ENCODE measurements at regions not wholly inside any gene's neighbourhood (a gene's known extent, or its start where the extent isn't known, plus 50 kb on each side); places are given as distances from the start of the nearest gene placed in this dataset.

GRCh38 chr15:77860071-77860691 lies 217.3 kb downstream of the TBC1D2B start:
- no peak for DNase-seq
- 76% methylated on average over 9 of the region's 10 CpGs for WGBS (ENCODE audit: insufficient coverage)
- no peak overlapping the region for H3K27ac ChIP-seq (ENCODE audit: low read length)

GRCh38 chr15:77859491-77860060 lies 217.9 kb downstream of the TBC1D2B start:
- H3K36me3 ChIP-seq (ENCODE audit: control insufficient read depth, insufficient read depth, low read length): no peaks in the 10 kb centered on the region
- H3K4me1 ChIP-seq (ENCODE audit: control insufficient read depth, insufficient read depth, low read length): peaks cover 3% of the 10 kb centered on the region
- no peak overlapping the region for H3K4me3 ChIP-seq (ENCODE audit: low read length)
- no peaks in the 10 kb centered on the region for H3K9me3 ChIP-seq (replicated peaks; ENCODE audit: control insufficient read depth, low read depth, low read length)
- H3K27me3 ChIP-seq (ENCODE audit: control insufficient read depth, insufficient read depth, low read length): no peaks in the 10 kb centered on the region
- DNase-seq: no peak
- no peak overlapping the region for H3K27ac ChIP-seq (ENCODE audit: low read length)
- 64% methylated on average over 1 of the region's 2 CpGs for WGBS (ENCODE audit: insufficient coverage)

More at GRCh38 chr15:77860071-77860691, 217.3 kb downstream of the TBC1D2B start:
- Histone ChIP-seq H3K36me3 (ENCODE audit: control insufficient read depth, insufficient read depth, low read length) (no peaks in the 10 kb centered on the region), H3K27me3 (ENCODE audit: control insufficient read depth, insufficient read depth, low read length) (no peaks in the 10 kb centered on the region), H3K4me3 (ENCODE audit: low read length) (no peak overlapping the region), H3K4me1 (ENCODE audit: control insufficient read depth, insufficient read depth, low read length) (peaks cover 3% of the 10 kb centered on the region), H3K9me3 (replicated peaks; ENCODE audit: control insufficient read depth, low read depth, low read length) (no peaks in the 10 kb centered on the region)

- 60% methylated on average over 4 of the region's 11 CpGs for WGBS (ENCODE audit: insufficient coverage)
- no peak for DNase-seq
- H3K36me3 ChIP-seq (ENCODE audit: control insufficient read depth, insufficient read depth, low read length): no peaks in the 10 kb centered on the region
- no peak overlapping the region for H3K4me3 ChIP-seq (ENCODE audit: low read length)
- H3K27me3 ChIP-seq (ENCODE audit: control insufficient read depth, insufficient read depth, low read length): no peaks in the 10 kb centered on the region
- H3K27ac ChIP-seq (ENCODE audit: low read length): no peak overlapping the region
- H3K9me3 ChIP-seq (replicated peaks; ENCODE audit: control insufficient read depth, low read depth, low read length): no peaks in the 10 kb centered on the region
- peaks cover 3% of the 10 kb centered on the region for H3K4me1 ChIP-seq (ENCODE audit: control insufficient read depth, insufficient read depth, low read length)
Observed at GRCh38 chr15:77858792-77859490, 218.6 kb downstream of the TBC1D2B start.

- H3K27me3 ChIP-seq (ENCODE audit: control insufficient read depth, insufficient read depth, low read length): peaks cover 7% of the 10 kb centered on the region
- H3K27ac ChIP-seq (ENCODE audit: low read length): no peak overlapping the region
- 56% methylated on average over 7 of the region's 7 CpGs for WGBS (ENCODE audit: insufficient coverage)
- no peaks in the 10 kb centered on the region for H3K9me3 ChIP-seq (replicated peaks; ENCODE audit: control insufficient read depth, low read depth, low read length)
- H3K4me3 ChIP-seq (ENCODE audit: low read length): no peak overlapping the region
- no peaks in the 10 kb centered on the region for H3K36me3 ChIP-seq (ENCODE audit: control insufficient read depth, insufficient read depth, low read length)
- no peak for DNase-seq
- no peaks in the 10 kb centered on the region for H3K4me1 ChIP-seq (ENCODE audit: control insufficient read depth, insufficient read depth, low read length)
Observed at GRCh38 chr15:77857419-77857818, 220.1 kb downstream of the TBC1D2B start.

GRCh38 chr15:77856705-77857346 lies 220.7 kb downstream of the TBC1D2B start:
- H3K4me3 ChIP-seq (ENCODE audit: low read length): no peak overlapping the region
- no peak overlapping the region for H3K27ac ChIP-seq (ENCODE audit: low read length)
- H3K9me3 ChIP-seq (replicated peaks; ENCODE audit: control insufficient read depth, low read depth, low read length): no peaks in the 10 kb centered on the region
- no CpG with 5 or more reads among the region's 1 CpG for WGBS (ENCODE audit: insufficient coverage)
- H3K4me1 ChIP-seq (ENCODE audit: control insufficient read depth, insufficient read depth, low read length): no peaks in the 10 kb centered on the region
- H3K36me3 ChIP-seq (ENCODE audit: control insufficient read depth, insufficient read depth, low read length): no peaks in the 10 kb centered on the region
- peaks cover 9% of the 10 kb centered on the region for H3K27me3 ChIP-seq (ENCODE audit: control insufficient read depth, insufficient read depth, low read length)
- DNase-seq: no peak

GRCh38 chr15:77855871-77856270 lies 221.6 kb downstream of the TBC1D2B start:
- Histone ChIP-seq H3K4me3 (ENCODE audit: low read length) (no peak overlapping the region), H3K27ac (ENCODE audit: low read length) (no peak overlapping the region), H3K27me3 (ENCODE audit: control insufficient read depth, insufficient read depth, low read length) (peaks cover 9% of the 10 kb centered on the region), H3K9me3 (replicated peaks; ENCODE audit: control insufficient read depth, low read depth, low read length) (no peaks in the 10 kb centered on the region), H3K4me1 (ENCODE audit: control insufficient read depth, insufficient read depth, low read length) (no peaks in the 10 kb centered on the region), H3K36me3 (ENCODE audit: control insufficient read depth, insufficient read depth, low read length) (no peaks in the 10 kb centered on the region)
- no peak for DNase-seq
- WGBS (ENCODE audit: insufficient coverage): no CpG with 5 or more reads among the region's 3 CpGs

GRCh38 chr15:77854980-77855379 lies 222.3 kb upstream of the LINGO1 start:
- DNase-seq: no peak

GRCh38 chr15:77853910-77854309 lies 221.2 kb upstream of the LINGO1 start:
- 93% methylated on average over 3 of the region's 6 CpGs for WGBS (ENCODE audit: insufficient coverage)
- Histone ChIP-seq H3K27ac (ENCODE audit: low read length) (no peak overlapping the region), H3K4me1 (ENCODE audit: control insufficient read depth, insufficient read depth, low read length) (no peaks in the 10 kb centered on the region), H3K4me3 (ENCODE audit: low read length) (no peak overlapping the region), H3K36me3 (ENCODE audit: control insufficient read depth, insufficient read depth, low read length) (no peaks in the 10 kb centered on the region), H3K9me3 (replicated peaks; ENCODE audit: control insufficient read depth, low read depth, low read length) (peaks cover 4% of the 10 kb centered on the region), H3K27me3 (ENCODE audit: control insufficient read depth, insufficient read depth, low read length) (peaks cover 11% of the 10 kb centered on the region)
- no peak for DNase-seq

More at GRCh38 chr15:77854980-77855379, 222.3 kb upstream of the LINGO1 start:
- Histone ChIP-seq H3K36me3 (ENCODE audit: control insufficient read depth, insufficient read depth, low read length) (no peaks in the 10 kb centered on the region), H3K27ac (ENCODE audit: low read length) (no peak overlapping the region), H3K4me1 (ENCODE audit: control insufficient read depth, insufficient read depth, low read length) (no peaks in the 10 kb centered on the region), H3K27me3 (ENCODE audit: control insufficient read depth, insufficient read depth, low read length) (peaks cover 11% of the 10 kb centered on the region), H3K9me3 (replicated peaks; ENCODE audit: control insufficient read depth, low read depth, low read length) (peaks cover 3% of the 10 kb centered on the region), H3K4me3 (ENCODE audit: low read length) (no peak overlapping the region)

GRCh38 chr15:77853008-77853328 lies 220.3 kb upstream of the LINGO1 start:
- Histone ChIP-seq H3K4me1 (ENCODE audit: control insufficient read depth, insufficient read depth, low read length) (no peaks in the 10 kb centered on the region), H3K27me3 (ENCODE audit: control insufficient read depth, insufficient read depth, low read length) (peaks cover 13% of the 10 kb centered on the region), H3K27ac (ENCODE audit: low read length) (no peak overlapping the region), H3K9me3 (replicated peaks; ENCODE audit: control insufficient read depth, low read depth, low read length) (peaks cover 4% of the 10 kb centered on the region), H3K36me3 (ENCODE audit: control insufficient read depth, insufficient read depth, low read length) (no peaks in the 10 kb centered on the region), H3K4me3 (ENCODE audit: low read length) (no peak overlapping the region)
- no peak for DNase-seq
- 25% methylated on average over 6 of the region's 7 CpGs for WGBS (ENCODE audit: insufficient coverage)

GRCh38 chr15:77852241-77853007 lies 219.7 kb upstream of the LINGO1 start:
- Histone ChIP-seq H3K9me3 (replicated peaks; ENCODE audit: control insufficient read depth, low read depth, low read length) (peaks cover 4% of the 10 kb centered on the region), H3K27me3 (ENCODE audit: control insufficient read depth, insufficient read depth, low read length) (peaks cover 13% of the 10 kb centered on the region), H3K4me3 (ENCODE audit: low read length) (no peak overlapping the region), H3K27ac (ENCODE audit: low read length) (no peak overlapping the region), H3K36me3 (ENCODE audit: control insufficient read depth, insufficient read depth, low read length) (no peaks in the 10 kb centered on the region), H3K4me1 (ENCODE audit: control insufficient read depth, insufficient read depth, low read length) (no peaks in the 10 kb centered on the region)
- 40% methylated on average over 13 of the region's 23 CpGs for WGBS (ENCODE audit: insufficient coverage)
- no peak for DNase-seq
